ENCODE measurements at regions not wholly inside any gene's neighbourhood (a gene's known extent, or its start where the extent isn't known, plus 50 kb on each side); places are given as distances from the start of the nearest gene placed in this dataset.

DNA sequence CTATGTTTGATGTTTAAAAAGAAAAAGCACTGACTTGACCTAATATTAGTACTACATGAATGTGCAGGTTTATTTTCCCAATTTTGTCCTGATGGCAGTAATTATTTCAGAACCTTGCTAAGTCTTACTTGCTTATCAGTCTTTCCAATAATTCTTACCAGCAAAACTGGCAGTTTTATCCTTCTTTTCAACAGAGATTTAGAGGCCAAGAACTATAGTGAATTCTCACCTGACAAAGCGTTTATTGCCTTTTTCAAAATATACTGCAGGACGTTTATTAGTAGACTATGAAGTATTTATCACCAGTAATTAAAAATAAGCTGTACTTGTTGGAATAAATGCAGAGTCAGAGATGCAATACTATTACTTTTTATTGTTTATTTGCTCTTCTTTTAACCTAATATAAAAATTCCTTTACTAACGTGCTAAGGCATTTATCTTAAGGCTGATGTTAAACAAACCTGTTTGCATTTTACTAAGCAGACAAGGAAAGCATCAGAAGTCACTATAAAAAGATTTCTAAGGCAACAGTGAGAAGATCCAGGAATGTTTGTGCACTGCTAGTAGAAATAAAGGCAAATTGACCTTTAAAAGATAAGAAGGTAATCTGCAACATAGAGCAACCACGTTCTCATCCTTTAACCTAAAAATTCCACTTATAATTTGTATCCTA lies 80.3 kb upstream of the NOCT start:
- Histone ChIP-seq H3K79me1 (ENCODE audit: low read depth in 1 of 2, low read length in 2 of 2) (no peaks in the 10 kb centered on the region), H3K56ac (ENCODE audit: extremely low read depth, insufficient read depth, low read length) (no peak overlapping the region), H3K4me3 (ENCODE audit: insufficient read depth, low read depth, low read length) (no peak overlapping the region), H3K27ac (ENCODE audit: insufficient read depth, low read length) (no peak overlapping the region), H3K23ac (ENCODE audit: low read depth, low read length) (no peak overlapping the region), H2BK20ac (ENCODE audit: low read depth, low read length) (no peak overlapping the region), H4K91ac (ENCODE audit: insufficient read depth, low read depth, low read length) (no peak overlapping the region), H2BK15ac (ENCODE audit: low read depth, low read length) (no peak overlapping the region), H2AFZ (replicated peaks; ENCODE audit: low read length, poor library complexity) (no peak overlapping the region), H3K18ac (ENCODE audit: low read depth, low read length) (no peak overlapping the region), H3K4me1 (ENCODE audit: control insufficient read depth, insufficient read depth, low read length) (no peaks in the 10 kb centered on the region), H3K27me3 (ENCODE audit: control insufficient read depth, insufficient read depth, low read length) (no peaks in the 10 kb centered on the region), H4K20me1 (ENCODE audit: insufficient read depth, low read length) (no peaks in the 10 kb centered on the region), H2AK5ac (ENCODE audit: low read depth, low read length) (no peak overlapping the region), H4K5ac (ENCODE audit: low read depth, low read length) (no peak overlapping the region), H3K9me1 (ENCODE audit: insufficient read depth, low read length) (no peaks in the 10 kb centered on the region), H3K9ac (ENCODE audit: low read depth, low read length) (no peak overlapping the region), H3K4me2 (ENCODE audit: low read depth, low read length) (no peak overlapping the region), H2AK9ac (replicated peaks; ENCODE audit: low read depth, low read length, poor library complexity) (no peak overlapping the region), H2BK5ac (ENCODE audit: low read depth, low read length, poor library complexity, severe bottlenecking) (no peak overlapping the region), H3K36me3 (ENCODE audit: control insufficient read depth, insufficient read depth, low read length) (no peaks in the 10 kb centered on the region), H2BK120ac (ENCODE audit: low read depth, low read length) (no peak overlapping the region), H3K9me3 (ENCODE audit: control insufficient read depth, insufficient read depth, low read length) (no peaks in the 10 kb centered on the region), H3K14ac (replicated peaks; ENCODE audit: low read depth, low read length) (no peak overlapping the region), H4K8ac (ENCODE audit: low read depth in 2 of 2, low read length in 2 of 2) (no peak overlapping the region), H3K4ac (ENCODE audit: low read depth, low read length) (no peak overlapping the region)
- BruUV-seq (replicated peaks) = no TSS peak
- CTCF ChIA-PET = no interaction called here
- intact Hi-C loops (cut with micrococcal nuclease) (loop anchor here (5.0 to 10.0 kb wide), 2 partner anchors 253 to 1810 kb away; no protein-coding TSS in a partner anchor), dilution Hi-C loops (cut with HindIII; ENCODE audit: low sequenced_read_pairs, unreplicated experiment) (no loop called here), in situ Hi-C loops (cut with MboI; ENCODE audit: low sequenced_read_pairs) (no loop called here)
- WGBS, 2 experiments (ENCODE audit: extremely low coverage in 2 of 2, insufficient read length in 1 of 2) = no CpG with 5 or more reads among the region's 4 CpGs
- POLR2A ChIA-PET (ENCODE audit: unreplicated experiment) = no interaction called here
- ATAC-seq (ENCODE audit: low read depth) = no peak
- no peak for DNase-seq
- TF ChIP-seq MAZ (IDR thresholded peaks at IDR 0.05; ENCODE audit: borderline replicate concordance, low read depth, low read length) = no peak
- TF ChIP-seq MXI1 (IDR thresholded peaks at IDR 0.05; ENCODE audit: borderline replicate concordance, low read depth, low read length) = no peak
- TF ChIP-seq CEBPB (IDR thresholded peaks at IDR 0.05; ENCODE audit: low read depth, low read length) = no peak
- TF ChIP-seq NFE2L2 (IDR thresholded peaks at IDR 0.05; ENCODE audit: low read depth, low read length) = no peak
- no peak for TF ChIP-seq MAFK (IDR thresholded peaks at IDR 0.05; ENCODE audit: low read depth, low read length)
- TF ChIP-seq, protein P1, sequence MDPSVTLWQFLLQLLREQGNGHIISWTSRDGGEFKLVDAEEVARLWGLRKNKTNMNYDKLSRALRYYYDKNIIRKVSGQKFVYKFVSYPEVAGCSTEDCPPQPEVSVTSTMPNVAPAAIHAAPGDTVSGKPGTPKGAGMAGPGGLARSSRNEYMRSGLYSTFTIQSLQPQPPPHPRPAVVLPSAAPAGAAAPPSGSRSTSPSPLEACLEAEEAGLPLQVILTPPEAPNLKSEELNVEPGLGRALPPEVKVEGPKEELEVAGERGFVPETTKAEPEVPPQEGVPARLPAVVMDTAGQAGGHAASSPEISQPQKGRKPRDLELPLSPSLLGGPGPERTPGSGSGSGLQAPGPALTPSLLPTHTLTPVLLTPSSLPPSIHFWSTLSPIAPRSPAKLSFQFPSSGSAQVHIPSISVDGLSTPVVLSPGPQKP (IDR thresholded peaks at IDR 0.05; ENCODE audit: borderline replicate concordance, low read depth, low read length) = no peak
- TF ChIP-seq, protein P2, sequence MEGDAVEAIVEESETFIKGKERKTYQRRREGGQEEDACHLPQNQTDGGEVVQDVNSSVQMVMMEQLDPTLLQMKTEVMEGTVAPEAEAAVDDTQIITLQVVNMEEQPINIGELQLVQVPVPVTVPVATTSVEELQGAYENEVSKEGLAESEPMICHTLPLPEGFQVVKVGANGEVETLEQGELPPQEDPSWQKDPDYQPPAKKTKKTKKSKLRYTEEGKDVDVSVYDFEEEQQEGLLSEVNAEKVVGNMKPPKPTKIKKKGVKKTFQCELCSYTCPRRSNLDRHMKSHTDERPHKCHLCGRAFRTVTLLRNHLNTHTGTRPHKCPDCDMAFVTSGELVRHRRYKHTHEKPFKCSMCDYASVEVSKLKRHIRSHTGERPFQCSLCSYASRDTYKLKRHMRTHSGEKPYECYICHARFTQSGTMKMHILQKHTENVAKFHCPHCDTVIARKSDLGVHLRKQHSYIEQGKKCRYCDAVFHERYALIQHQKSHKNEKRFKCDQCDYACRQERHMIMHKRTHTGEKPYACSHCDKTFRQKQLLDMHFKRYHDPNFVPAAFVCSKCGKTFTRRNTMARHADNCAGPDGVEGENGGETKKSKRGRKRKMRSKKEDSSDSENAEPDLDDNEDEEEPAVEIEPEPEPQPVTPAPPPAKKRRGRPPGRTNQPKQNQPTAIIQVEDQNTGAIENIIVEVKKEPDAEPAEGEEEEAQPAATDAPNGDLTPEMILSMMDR (conservative IDR thresholded peaks at IDR 0.05; ENCODE audit: low read depth, low read length) = no peak
- no peak for TF ChIP-seq FOS (IDR thresholded peaks at IDR 0.05; ENCODE audit: low read depth, low read length)
